Psoas muscle (tissue), 7 donors: ENCODE measurements at regions not wholly inside any gene's neighbourhood (a gene's known extent, or its start where the extent isn't known, plus 50 kb on each side); places are given as distances from the start of the nearest gene placed in this dataset.

Experiments
- ATAC-seq, 4 donors: fragments of 200-7000 bp; cut with Tn5 transposase; one replicate each; pipeline ENCODE4 v1.9.1; 2020; ENCODE audit warnings: moderate library complexity in 3 of 4, mild to moderate bottlenecking in 2 of 4
- DNase-seq, 2 donors: peaks; one replicate each; pipeline ENCODE4 v3.0.0-alpha.2; 2020
- H3K27ac ChIP-seq: fragments of 200-600 bp; one replicate; pipeline ENCODE4 v1.8.0; 2022
- H3K27me3 ChIP-seq, 3 donors: fragments of 200-600 bp in 1 of 3; one replicate each; pipeline versions ENCODE4 v1.6.1 to v1.8.0; 2013 to 2022; ENCODE audit warnings: low read length in 2 of 3, mild to moderate bottlenecking in 2 of 3, moderate library complexity in 1 of 3; ENCODE audit not compliant: insufficient read depth in 3 of 3
- H3K36me3 ChIP-seq, 2 donors: fragments of 200-600 bp in 1 of 2; one replicate each; pipeline versions ENCODE4 v1.6.1 to v1.8.0; 2013 to 2022; ENCODE audit warnings: low read depth in 1 of 2, mild to moderate bottlenecking in 1 of 2, moderate library complexity in 1 of 2; ENCODE audit not compliant: insufficient read depth in 1 of 2
- H3K4me1 ChIP-seq: fragments of 200-600 bp; one replicate; pipeline ENCODE4 v1.8.0; 2022
- H3K4me3 ChIP-seq: fragments of 200-600 bp; one replicate; pipeline ENCODE4 v1.8.0; 2022; ENCODE audit warnings: mild to moderate bottlenecking
- H3K9me3 ChIP-seq: fragments of 200-600 bp; one replicate; pipeline ENCODE4 v1.8.0; 2022
- WGBS, 3 donors: extraction: QIAGEN DNeasy Blood & Tissue Kit; methylation state at CpG; one replicate each; pipeline versions ENCODE4 v1.1.6 to v1.1.7; 2013; 5-methylcytosine and 5-hydroxymethylcytosine counted together
- intact Hi-C, 2 donors: fragments of 100-400 bp; cut with DNase I; formaldehyde crosslinking; loops; one replicate each; pipeline versions ENCODE4 v1.11.0 to v1.14.2; 2022
- TF ChIP-seq, protein P1 (sequence below): fragments of 200-600 bp; IDR thresholded peaks from one replicate; pipeline ENCODE4 v1.8.0; 2022; ENCODE audit warnings: antibody characterized with exemption
- donor health status: healthy with polysubstance abuse.
- donor health status: DM: no; HTN: no; CAD: no; lungs with moderate emphysema.
- donor health status: Bipolar disorder and iron deficiency.
- donor health status: healthy.
- donor health status: DM: yes; HTN: yes; CAD: no.
- donor health status: DM: no; HTN: no; CAD: no.
- donor health status: DM: yes; HTN: yes; CAD: no.

DNA sequence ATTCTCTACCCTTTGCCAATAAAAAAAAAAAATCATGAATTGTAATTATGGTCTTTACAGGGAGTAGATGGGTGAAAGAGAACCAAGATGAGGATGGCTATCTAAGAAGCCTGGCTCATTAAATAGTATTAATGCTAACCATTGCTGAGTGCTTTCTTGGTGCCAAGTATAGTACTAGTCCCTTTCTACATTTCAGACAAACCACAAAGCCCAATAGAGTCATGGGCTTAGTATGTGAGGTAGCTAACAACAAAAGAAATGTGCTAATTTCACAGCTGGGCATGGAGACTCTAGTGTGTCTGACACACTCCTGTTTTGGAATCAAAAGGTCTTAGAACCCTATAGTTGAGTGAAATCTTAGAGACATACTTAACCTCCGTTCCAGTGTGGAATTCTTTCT lies 84.5 kb upstream of the ESRRG start:
- no peak overlapping the region for H3K27ac ChIP-seq
- DNase-seq: no peak

DNA sequence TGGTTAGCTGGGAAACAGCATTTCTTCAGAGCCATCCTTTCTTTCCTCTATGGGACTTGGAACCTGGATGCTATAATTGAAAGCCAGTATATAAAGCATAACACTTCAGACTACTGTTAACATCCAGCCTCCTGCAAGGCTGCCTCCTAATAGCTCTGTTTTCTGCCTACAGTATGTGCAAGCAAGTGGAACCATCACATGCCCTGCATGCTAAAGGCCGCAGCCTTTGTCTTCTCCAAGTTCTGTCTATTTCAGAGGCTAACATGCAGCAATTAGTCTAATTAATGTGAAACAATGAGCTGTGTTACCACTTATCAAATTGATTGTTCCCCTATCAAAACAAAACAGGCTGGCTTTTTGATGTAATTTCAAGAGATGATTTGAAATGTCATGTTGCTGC lies 82.7 kb upstream of the ESRRG start:
- peak in 1 of 4 donors; percentile 23 for ATAC-seq
- no peaks in the 10 kb centered on the region for H3K36me3 ChIP-seq
- H3K4me1 ChIP-seq: peaks cover 11% of the 10 kb centered on the region
- 76 to 91% (median 78%) methylated on average over 1 of the region's 1 CpG for WGBS, 3 donors
- DNase-seq: no peak
- no peak overlapping the region for H3K4me3 ChIP-seq
- H3K9me3 ChIP-seq: no peaks in the 10 kb centered on the region
- intact Hi-C loops: no loop called here
- no peaks in the 10 kb centered on the region for H3K27me3 ChIP-seq
- TF ChIP-seq, protein P1, sequence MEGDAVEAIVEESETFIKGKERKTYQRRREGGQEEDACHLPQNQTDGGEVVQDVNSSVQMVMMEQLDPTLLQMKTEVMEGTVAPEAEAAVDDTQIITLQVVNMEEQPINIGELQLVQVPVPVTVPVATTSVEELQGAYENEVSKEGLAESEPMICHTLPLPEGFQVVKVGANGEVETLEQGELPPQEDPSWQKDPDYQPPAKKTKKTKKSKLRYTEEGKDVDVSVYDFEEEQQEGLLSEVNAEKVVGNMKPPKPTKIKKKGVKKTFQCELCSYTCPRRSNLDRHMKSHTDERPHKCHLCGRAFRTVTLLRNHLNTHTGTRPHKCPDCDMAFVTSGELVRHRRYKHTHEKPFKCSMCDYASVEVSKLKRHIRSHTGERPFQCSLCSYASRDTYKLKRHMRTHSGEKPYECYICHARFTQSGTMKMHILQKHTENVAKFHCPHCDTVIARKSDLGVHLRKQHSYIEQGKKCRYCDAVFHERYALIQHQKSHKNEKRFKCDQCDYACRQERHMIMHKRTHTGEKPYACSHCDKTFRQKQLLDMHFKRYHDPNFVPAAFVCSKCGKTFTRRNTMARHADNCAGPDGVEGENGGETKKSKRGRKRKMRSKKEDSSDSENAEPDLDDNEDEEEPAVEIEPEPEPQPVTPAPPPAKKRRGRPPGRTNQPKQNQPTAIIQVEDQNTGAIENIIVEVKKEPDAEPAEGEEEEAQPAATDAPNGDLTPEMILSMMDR: no peak
- peak overlapping the region; percentile 74 for H3K27ac ChIP-seq

More for the DNA sequence above, 84.5 kb upstream of the ESRRG start:
- 91 to 97% (median 94%) methylated on average over 1 of the region's 1 CpG for WGBS, 3 donors
- H3K27me3 ChIP-seq: no peaks in the 10 kb centered on the region
- peaks cover 17% of the 10 kb centered on the region for H3K4me1 ChIP-seq
- no peaks in the 10 kb centered on the region for H3K9me3 ChIP-seq
- no peak for ATAC-seq
- no peak overlapping the region for H3K4me3 ChIP-seq
- no peaks in the 10 kb centered on the region for H3K36me3 ChIP-seq
- TF ChIP-seq, protein P1: no peak
- intact Hi-C loops: no loop called here

DNA sequence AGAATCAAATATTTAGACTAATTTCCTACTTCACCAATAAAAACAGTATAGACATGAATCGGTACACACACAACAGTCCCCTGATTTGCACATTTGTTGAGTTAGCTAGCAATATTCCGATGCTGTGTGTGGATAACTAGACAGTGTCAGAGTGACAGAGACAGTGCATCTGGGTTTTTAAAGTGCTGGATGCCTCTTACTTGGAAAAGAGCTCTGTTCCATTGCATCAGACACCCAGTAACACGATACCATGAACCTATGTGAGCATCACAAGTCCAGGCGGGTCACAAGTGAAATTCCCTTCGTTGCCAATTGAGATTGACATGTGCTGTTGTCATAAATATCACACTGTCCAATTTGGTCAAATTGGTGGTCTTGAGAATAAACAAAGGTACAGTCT lies 82.0 kb upstream of the ESRRG start:
- H3K27ac ChIP-seq: peak overlapping the region; percentile 74
- H3K4me3 ChIP-seq: peak overlapping the region; percentile 46
- intact Hi-C loops: no loop called here
- DNase-seq (no peak), ATAC-seq (peak; percentile 88 to 95 (median 89))
- H3K36me3 ChIP-seq: no peaks in the 10 kb centered on the region
- TF ChIP-seq, protein P1: no peak
- H3K4me1 ChIP-seq: peaks cover 11% of the 10 kb centered on the region
- no peaks in the 10 kb centered on the region for H3K27me3 ChIP-seq
- WGBS, 3 donors: 21 to 28% (median 23%) methylated on average over 5 of the region's 5 CpGs
- H3K9me3 ChIP-seq: no peaks in the 10 kb centered on the region

DNA sequence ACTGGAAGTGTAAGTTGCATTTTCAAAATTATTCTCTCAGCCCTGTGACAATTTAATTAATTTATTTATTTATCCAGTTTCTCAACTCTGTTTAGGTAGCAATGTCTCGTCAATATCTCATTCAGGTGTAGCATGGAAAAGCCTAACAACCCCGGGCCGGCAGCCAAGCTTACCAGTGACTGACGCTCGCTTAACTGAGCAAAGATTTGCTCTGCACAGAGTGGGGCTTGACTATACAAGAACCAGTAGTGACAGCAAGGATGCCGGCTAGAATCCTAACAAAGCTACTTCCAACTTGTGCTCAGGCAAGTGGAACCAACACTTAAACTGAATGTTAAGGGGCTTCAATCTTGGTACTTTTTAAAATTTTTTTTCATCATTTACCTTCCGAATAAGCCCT lies 80.9 kb upstream of the ESRRG start:
- Histone ChIP-seq H3K27me3 (no peaks in the 10 kb centered on the region), H3K4me3 (peak overlapping the region; percentile 46), H3K27ac (peak overlapping the region; percentile 74), H3K36me3 (no peaks in the 10 kb centered on the region), H3K4me1 (peaks cover 11% of the 10 kb centered on the region), H3K9me3 (no peaks in the 10 kb centered on the region)
- WGBS, 3 donors: 51 to 57% (median 54%) methylated on average over 7 of the region's 7 CpGs
- peak; percentile 54 to 73 (median 64) for ATAC-seq
- TF ChIP-seq, protein P1: no peak
- intact Hi-C loops: loop anchor here in 1 of 2 donors (5.0 kb wide), 1 partner anchor 37 kb away; no protein-coding TSS in a partner anchor
- DNase-seq: peak in 1 of 2 donors; percentile 13

DNA sequence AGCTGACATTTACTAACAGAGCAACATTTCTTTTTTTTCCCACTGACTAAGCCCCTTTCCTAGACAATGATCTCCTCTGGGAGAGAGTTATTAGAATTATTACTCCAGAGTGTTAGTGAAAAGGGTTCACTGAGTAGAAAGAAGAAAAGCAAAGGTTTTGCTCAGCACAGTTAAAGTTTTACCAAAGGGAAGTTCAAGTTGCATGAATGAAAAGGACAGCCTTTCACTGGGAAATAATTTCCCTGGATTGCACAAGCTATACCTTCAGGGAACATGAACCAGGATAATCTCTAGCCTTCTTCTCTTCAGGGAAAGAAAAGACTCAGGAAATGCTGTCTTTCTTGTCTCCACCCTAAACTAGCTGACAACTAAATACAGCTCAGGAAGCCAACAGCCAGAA lies 71.4 kb upstream of the ESRRG start:
- no peaks in the 10 kb centered on the region for H3K36me3 ChIP-seq
- no peak overlapping the region for H3K4me3 ChIP-seq
- DNase-seq (no peak), ATAC-seq (no peak)
- H3K27me3 ChIP-seq: no peaks in the 10 kb centered on the region
- intact Hi-C loops: no loop called here
- no peaks in the 10 kb centered on the region for H3K9me3 ChIP-seq
- H3K27ac ChIP-seq: no peak overlapping the region
- TF ChIP-seq, protein P1: no peak
- no peaks in the 10 kb centered on the region for H3K4me1 ChIP-seq
